ENCODE measurements at regions not wholly inside any gene's neighbourhood (a gene's known extent, or its start where the extent isn't known, plus 50 kb on each side); places are given as distances from the start of the nearest gene placed in this dataset.

- TF ChIP-seq CTCF (IDR thresholded peaks at IDR 0.05 in 2 of 3, conservative IDR thresholded peaks at IDR 0.05 in 1 of 3; ENCODE audit: borderline replicate concordance in 1 of 3, insufficient read depth in 1 of 3, low read depth in 2 of 3, low read length in 2 of 3) (no peak), YY1 (IDR thresholded peaks at IDR 0.05; ENCODE audit: extremely low read depth, insufficient replicate concordance, low read depth, low read length) (no peak)
These were observed 72.2 kb downstream of the METRNL start (continued) for GRCh38 chr17:83151442-83152226.

GRCh38 chr17:83152227-83152744 lies 72.9 kb downstream of the METRNL start:
- RAD21 ChIA-PET (ENCODE audit: low non-redundant PET in 1 of 2, low total read pairs in 2 of 2, uncharacterized antibody in 2 of 2, unreplicated experiment in 2 of 2): no interaction called here
- H3K9me3 ChIP-seq (ENCODE audit: control insufficient read depth in 1 of 2, insufficient read depth in 1 of 2, low read depth in 1 of 2, low read length in 2 of 2): no peaks in the 10 kb centered on the region
- H2AFZ ChIP-seq (ENCODE audit: low read depth, low read length, poor library complexity, severe bottlenecking): no peak overlapping the region
- no peaks in the 10 kb centered on the region for H3K27me3 ChIP-seq (ENCODE audit: insufficient read depth, low read length)
- H3K79me2 ChIP-seq (ENCODE audit: insufficient read depth, low read length): no peaks in the 10 kb centered on the region
- TF ChIP-seq YY1 (IDR thresholded peaks at IDR 0.05; ENCODE audit: extremely low read depth, insufficient replicate concordance, low read depth, low read length): no peak
- POLR2A ChIA-PET: no interaction called here
- H3K4me1 ChIP-seq (ENCODE audit: control insufficient read depth in 1 of 2, insufficient read depth in 2 of 2, low read length in 2 of 2): 0 out of 4 replicates have a peak, but pooled peaks cover 0 to 5% of the 10 kb centered on the region in 2 experiments
- H3K9ac ChIP-seq (ENCODE audit: low read length): no peak overlapping the region
- no peak for ATAC-seq
- no peaks in the 10 kb centered on the region for H3K36me3 ChIP-seq (ENCODE audit: control insufficient read depth in 1 of 2, insufficient read depth in 2 of 2, low read length in 2 of 2)
- H3K4me3 ChIP-seq (replicated peaks in 1 of 2; ENCODE audit: low read depth in 1 of 2, low read length in 2 of 2): no peak overlapping the region
- BruUV-seq (replicated peaks): no TSS peak
- intact Hi-C loops (cut with micrococcal nuclease): no loop called here
- H4K20me1 ChIP-seq (ENCODE audit: insufficient read depth): no peaks in the 10 kb centered on the region
- CTCF ChIA-PET: no interaction called here
- no peaks in the 10 kb centered on the region for H3K9me2 ChIP-seq (ENCODE audit: insufficient read depth)
- no peak overlapping the region for H3K4me2 ChIP-seq (ENCODE audit: low read length)
- DNase-seq (ENCODE audit: low read depth, low spot score): no peak
- H3K27ac ChIP-seq (ENCODE audit: low read depth, low read length): no peak overlapping the region
